ENCODE measurements at regions not wholly inside any gene's neighbourhood (a gene's known extent, or its start where the extent isn't known, plus 50 kb on each side); places are given as distances from the start of the nearest gene placed in this dataset.

GRCh38 chr13:53863520-53863919 lies 834.9 kb downstream of the OLFM4 start:
- H3K9ac ChIP-seq (ENCODE audit: low read depth, low read length): no peak overlapping the region
- H3K4me1 ChIP-seq (ENCODE audit: insufficient read depth, low read length): no peaks in the 10 kb centered on the region
- ATAC-seq (ENCODE audit: insufficient read depth, low read depth): no peak
- H3K27me3 ChIP-seq (ENCODE audit: insufficient read depth, low read length, poor library complexity): no peaks in the 10 kb centered on the region
- no peak for DNase-seq
- H3K36me3 ChIP-seq (ENCODE audit: insufficient read depth, low read length): no peaks in the 10 kb centered on the region
- no peaks in the 10 kb centered on the region for H4K20me1 ChIP-seq (ENCODE audit: insufficient read depth, low read length)
- no peaks in the 10 kb centered on the region for H3K79me2 ChIP-seq (ENCODE audit: insufficient read depth, low read length)
- H2AFZ ChIP-seq (ENCODE audit: low read depth, low read length): no peak overlapping the region
- no peak overlapping the region for H3K27ac ChIP-seq (ENCODE audit: low read length)
- TF ChIP-seq EZH2 (IDR thresholded peaks at IDR 0.05; ENCODE audit: borderline replicate concordance, low read depth, low read length, severe bottlenecking): no peak
- no peak for TF ChIP-seq CTCF (IDR thresholded peaks at IDR 0.05; ENCODE audit: borderline replicate concordance, extremely low read depth, low read length, poor library complexity, severe bottlenecking)
- no peak overlapping the region for H3K4me3 ChIP-seq (ENCODE audit: low read depth in 1 of 2, low read length in 2 of 2)
- H3K4me2 ChIP-seq (ENCODE audit: insufficient read depth, low read length): no peak overlapping the region
- no peaks in the 10 kb centered on the region for H3K9me3 ChIP-seq (ENCODE audit: insufficient read depth, low read length, severe bottlenecking)

- no peak overlapping the region for H3K27ac ChIP-seq (ENCODE audit: low read length)
- no peak overlapping the region for H3K4me2 ChIP-seq (ENCODE audit: insufficient read depth, low read length)
- no peaks in the 10 kb centered on the region for H3K4me1 ChIP-seq (ENCODE audit: insufficient read depth, low read length)
- no peak overlapping the region for H3K4me3 ChIP-seq (ENCODE audit: low read depth in 1 of 2, low read length in 2 of 2)
- H3K27me3 ChIP-seq (ENCODE audit: insufficient read depth, low read length, poor library complexity): no peaks in the 10 kb centered on the region
- H3K36me3 ChIP-seq (ENCODE audit: insufficient read depth, low read length): no peaks in the 10 kb centered on the region
- H3K79me2 ChIP-seq (ENCODE audit: insufficient read depth, low read length): no peaks in the 10 kb centered on the region
- no peaks in the 10 kb centered on the region for H4K20me1 ChIP-seq (ENCODE audit: insufficient read depth, low read length)
- no peak for DNase-seq
- H3K9me3 ChIP-seq (ENCODE audit: insufficient read depth, low read length, severe bottlenecking): no peaks in the 10 kb centered on the region
- no peak overlapping the region for H3K9ac ChIP-seq (ENCODE audit: low read depth, low read length)
- ATAC-seq (ENCODE audit: insufficient read depth, low read depth): no peak
- no peak for TF ChIP-seq CTCF (IDR thresholded peaks at IDR 0.05; ENCODE audit: borderline replicate concordance, extremely low read depth, low read length, poor library complexity, severe bottlenecking)
- TF ChIP-seq EZH2 (IDR thresholded peaks at IDR 0.05; ENCODE audit: borderline replicate concordance, low read depth, low read length, severe bottlenecking): no peak
- no peak overlapping the region for H2AFZ ChIP-seq (ENCODE audit: low read depth, low read length)
Measured at GRCh38 chr13:53873558-53873957, 844.9 kb downstream of the OLFM4 start.

- H3K79me2 ChIP-seq (ENCODE audit: insufficient read depth, low read length): no peaks in the 10 kb centered on the region
- no peak for DNase-seq
- H3K4me3 ChIP-seq (ENCODE audit: low read depth in 1 of 2, low read length in 2 of 2): no peak overlapping the region
- H3K4me1 ChIP-seq (ENCODE audit: insufficient read depth, low read length): no peaks in the 10 kb centered on the region
- ATAC-seq (ENCODE audit: insufficient read depth, low read depth): no peak
- no peaks in the 10 kb centered on the region for H3K9me3 ChIP-seq (ENCODE audit: insufficient read depth, low read length, severe bottlenecking)
- H3K27me3 ChIP-seq (ENCODE audit: insufficient read depth, low read length, poor library complexity): no peaks in the 10 kb centered on the region
- H3K36me3 ChIP-seq (ENCODE audit: insufficient read depth, low read length): no peaks in the 10 kb centered on the region
- H3K27ac ChIP-seq (ENCODE audit: low read length): no peak overlapping the region
- H2AFZ ChIP-seq (ENCODE audit: low read depth, low read length): no peak overlapping the region
- TF ChIP-seq EZH2 (IDR thresholded peaks at IDR 0.05; ENCODE audit: borderline replicate concordance, low read depth, low read length, severe bottlenecking): no peak
- H3K4me2 ChIP-seq (ENCODE audit: insufficient read depth, low read length): no peak overlapping the region
- no peak overlapping the region for H3K9ac ChIP-seq (ENCODE audit: low read depth, low read length)
- no peaks in the 10 kb centered on the region for H4K20me1 ChIP-seq (ENCODE audit: insufficient read depth, low read length)
Measured at GRCh38 chr13:53878861-53879260, 850.2 kb downstream of the OLFM4 start.

- no peak for TF ChIP-seq EZH2 (IDR thresholded peaks at IDR 0.05; ENCODE audit: borderline replicate concordance, low read depth, low read length, severe bottlenecking)
- no peak for TF ChIP-seq CTCF (IDR thresholded peaks at IDR 0.05; ENCODE audit: borderline replicate concordance, extremely low read depth, low read length, poor library complexity, severe bottlenecking)
- Histone ChIP-seq H3K27ac (ENCODE audit: low read length) (no peak overlapping the region), H2AFZ (ENCODE audit: low read depth, low read length) (no peak overlapping the region), H3K9ac (ENCODE audit: low read depth, low read length) (no peak overlapping the region), H3K79me2 (ENCODE audit: insufficient read depth, low read length) (no peaks in the 10 kb centered on the region), H3K4me1 (ENCODE audit: insufficient read depth, low read length) (no peaks in the 10 kb centered on the region), H3K36me3 (ENCODE audit: insufficient read depth, low read length) (no peaks in the 10 kb centered on the region), H3K9me3 (ENCODE audit: insufficient read depth, low read length, severe bottlenecking) (no peaks in the 10 kb centered on the region), H3K4me2 (ENCODE audit: insufficient read depth, low read length) (no peak overlapping the region), H3K27me3 (ENCODE audit: insufficient read depth, low read length, poor library complexity) (no peaks in the 10 kb centered on the region), H3K4me3 (ENCODE audit: low read depth in 1 of 2, low read length in 2 of 2) (no peak overlapping the region), H4K20me1 (ENCODE audit: insufficient read depth, low read length) (no peaks in the 10 kb centered on the region)
- no peak for ATAC-seq (ENCODE audit: insufficient read depth, low read depth)
- no peak for DNase-seq
Measured at GRCh38 chr13:53885997-53886396, 857.4 kb downstream of the OLFM4 start.
